HG03045 (cell line): ENCODE measurements at regions not wholly inside any gene's neighbourhood (a gene's known extent, or its start where the extent isn't known, plus 50 kb on each side); places are given as distances from the start of the nearest gene placed in this dataset.
"Not testable (repeated sequence)": the region's sequence is repeated elsewhere in the genome, so short reads cannot be mapped to it uniquely, and the experiment has no call there.

ENCODE experiments used
- ATAC-seq: cut with Tn5 transposase; IDR thresholded peaks from one replicate; pipeline ENCODE4 v1.9.1; 2021; ENCODE audit warnings: mild to moderate bottlenecking, moderate library complexity; ENCODE audit not compliant: unreplicated experiment

DNA sequence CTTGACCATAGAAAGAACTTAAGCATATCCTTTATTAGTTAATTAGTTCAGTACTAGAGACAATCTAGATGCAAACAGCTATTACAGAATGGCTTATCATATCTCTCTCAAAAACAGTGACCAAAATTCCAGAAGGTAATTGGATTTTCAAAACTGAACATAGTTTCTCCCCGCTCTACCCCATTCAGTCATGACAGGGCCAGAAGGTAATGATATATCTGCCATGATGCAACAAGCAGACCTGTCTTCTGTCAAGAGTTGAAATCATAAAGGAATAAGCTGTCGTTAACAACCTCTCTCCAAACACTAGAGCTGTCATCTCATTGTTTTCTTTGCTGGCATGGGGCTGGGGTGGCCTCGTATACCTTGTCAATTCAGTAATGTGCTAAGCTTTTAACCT, 200.5 kb upstream of the POU5F2 start:
- ATAC-seq, result no peak

DNA sequence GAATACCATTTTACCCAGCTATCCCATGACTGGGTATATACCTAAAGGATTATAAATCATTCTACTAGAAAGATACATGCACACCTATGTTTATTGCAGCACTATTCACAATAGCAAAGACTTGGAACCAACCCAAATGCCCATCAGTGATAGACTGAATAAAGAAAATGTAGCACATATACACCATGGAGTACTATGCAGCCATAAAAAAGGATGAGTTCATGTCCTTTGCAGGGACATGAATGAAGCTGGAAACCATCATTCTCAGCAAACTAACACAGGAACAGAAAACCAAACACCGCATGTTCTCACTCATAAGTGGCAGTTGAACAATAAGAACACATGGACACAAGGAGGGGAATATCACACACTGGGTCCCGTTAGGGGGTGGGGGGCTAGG, 191.9 kb upstream of the POU5F2 start:
- not testable (repeated sequence) for ATAC-seq

DNA sequence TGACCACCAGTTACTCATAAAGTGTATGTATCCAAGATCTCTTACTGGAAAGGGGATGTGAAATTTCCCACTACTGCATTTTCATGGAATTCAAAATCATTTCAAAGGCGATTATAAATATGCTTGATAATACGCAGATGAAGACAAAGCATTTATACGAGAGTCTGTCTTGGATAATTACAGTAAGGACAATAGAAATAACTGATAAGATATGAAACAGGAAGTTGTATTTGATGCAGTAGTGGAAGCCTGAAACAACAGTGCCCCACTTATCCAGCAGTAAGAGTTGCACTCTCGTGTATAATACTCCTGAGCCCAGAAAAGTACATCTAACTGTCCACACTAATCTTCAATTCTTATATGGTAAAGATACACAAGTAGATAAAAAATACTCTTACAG, 188.7 kb upstream of the POU5F2 start:
- ATAC-seq, result no peak

DNA sequence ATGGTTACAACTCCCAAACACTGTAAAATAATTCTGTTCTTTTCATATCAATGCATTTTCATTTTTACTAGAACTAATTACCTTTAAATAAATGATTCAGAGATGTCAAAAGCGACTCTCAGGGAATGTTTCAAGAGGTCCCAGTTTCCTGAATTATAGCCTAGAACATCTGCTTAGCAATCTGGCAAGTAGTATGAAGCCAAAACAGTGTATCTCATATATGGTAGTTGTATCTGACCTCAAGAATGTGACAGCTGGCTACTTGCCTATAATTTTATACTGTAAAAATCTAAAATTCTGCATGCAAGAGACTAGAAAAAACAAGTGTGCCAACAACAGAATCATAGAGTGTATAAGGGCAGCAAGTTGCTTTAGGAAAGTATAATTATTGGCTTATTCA, 187.7 kb upstream of the POU5F2 start:
- ATAC-seq, result no peak

DNA sequence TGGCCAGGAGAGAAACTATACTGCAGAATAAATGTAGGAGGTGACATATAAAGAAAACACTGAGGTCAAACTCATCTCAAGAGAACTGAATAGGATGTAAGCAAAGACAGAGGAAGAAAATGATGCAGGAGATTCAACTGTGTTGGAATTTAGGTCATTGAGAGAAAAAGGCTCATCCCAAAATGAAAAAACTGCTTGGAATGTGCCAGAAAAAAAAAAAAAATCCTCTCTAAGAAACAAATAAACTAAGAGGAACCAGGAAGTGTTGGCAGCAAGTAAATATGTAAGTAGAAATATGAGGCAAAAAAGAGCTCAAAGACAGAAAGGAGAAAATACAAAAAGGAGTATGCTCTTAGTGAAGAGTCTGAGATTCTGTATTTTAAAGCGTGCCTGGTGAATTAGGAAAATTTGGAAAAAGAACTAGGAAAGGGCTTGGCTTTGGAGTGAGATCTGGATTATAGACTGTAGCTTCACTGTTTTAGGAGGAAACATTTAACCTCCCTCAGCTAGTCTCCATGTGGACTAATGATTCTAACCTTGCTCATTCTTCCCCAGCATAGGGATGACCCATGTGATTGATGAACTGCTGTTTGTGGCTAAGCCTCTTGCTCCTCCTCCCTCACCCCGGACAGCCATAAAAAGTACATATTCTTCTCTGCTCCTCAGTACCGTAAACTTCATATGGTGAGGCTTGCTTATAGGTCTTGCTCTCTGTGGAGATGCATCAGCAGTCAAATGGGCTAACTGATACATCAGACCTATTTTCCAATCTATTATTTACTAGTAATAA, 185.6 kb upstream of the POU5F2 start:
- no peak for ATAC-seq

DNA sequence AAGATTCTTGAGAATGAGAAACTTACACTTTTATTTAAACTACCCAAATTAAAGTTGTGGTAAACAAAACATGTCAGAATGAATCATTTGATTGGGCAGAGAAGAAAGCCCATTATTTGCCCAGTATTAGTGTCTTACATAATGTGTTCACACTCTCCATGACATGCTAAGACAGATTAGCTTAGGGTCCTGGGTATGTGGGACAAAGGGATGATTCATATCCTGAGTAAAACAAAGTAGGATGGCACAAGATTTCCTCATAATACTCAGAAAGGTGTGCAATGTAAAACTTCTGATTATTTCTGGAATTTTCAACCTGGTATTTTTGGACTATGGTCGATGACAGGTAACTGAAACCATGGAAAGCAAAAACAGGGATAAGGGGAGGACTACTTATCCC, 183.9 kb upstream of the POU5F2 start:
- ATAC-seq, result no peak

DNA sequence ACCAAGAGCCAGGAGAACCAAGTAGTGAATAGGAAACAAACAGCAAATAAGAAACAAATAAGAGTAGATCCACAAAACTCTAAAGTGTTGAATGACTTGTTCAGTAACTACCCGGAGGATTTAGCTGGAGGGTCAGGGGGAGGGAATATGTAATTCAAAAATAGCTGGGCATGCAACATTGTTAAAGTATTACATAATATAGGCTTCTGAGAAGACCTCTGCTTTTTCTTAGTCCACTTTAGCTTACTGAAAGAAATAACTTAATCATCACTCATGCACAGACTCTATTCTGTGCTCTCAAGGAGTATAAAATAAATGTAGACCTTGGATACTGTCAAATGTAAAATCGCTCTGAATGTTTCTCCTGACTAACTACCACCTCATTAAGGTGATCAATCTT, 183.2 kb upstream of the POU5F2 start:
- ATAC-seq, result no peak

DNA sequence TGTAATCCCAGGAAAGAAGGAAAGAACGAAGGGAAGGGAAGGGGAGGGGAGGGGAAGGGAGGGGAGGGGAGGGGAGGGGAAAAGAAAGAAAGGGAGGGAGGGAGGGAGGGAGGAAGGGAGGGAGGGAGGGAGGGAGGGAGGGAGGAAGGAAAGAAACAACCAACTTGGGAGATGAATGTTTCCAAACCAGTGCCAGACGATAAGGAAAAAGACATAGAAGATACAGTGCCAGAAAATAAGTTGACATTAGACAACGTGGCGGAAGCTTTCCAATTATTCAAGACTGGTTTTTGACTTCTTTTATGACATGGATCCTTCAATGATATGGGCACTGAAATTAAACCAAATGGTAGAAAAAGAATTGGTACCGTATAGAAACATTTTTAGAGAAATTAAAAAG, 181.2 kb upstream of the POU5F2 start:
- no peak for ATAC-seq

DNA sequence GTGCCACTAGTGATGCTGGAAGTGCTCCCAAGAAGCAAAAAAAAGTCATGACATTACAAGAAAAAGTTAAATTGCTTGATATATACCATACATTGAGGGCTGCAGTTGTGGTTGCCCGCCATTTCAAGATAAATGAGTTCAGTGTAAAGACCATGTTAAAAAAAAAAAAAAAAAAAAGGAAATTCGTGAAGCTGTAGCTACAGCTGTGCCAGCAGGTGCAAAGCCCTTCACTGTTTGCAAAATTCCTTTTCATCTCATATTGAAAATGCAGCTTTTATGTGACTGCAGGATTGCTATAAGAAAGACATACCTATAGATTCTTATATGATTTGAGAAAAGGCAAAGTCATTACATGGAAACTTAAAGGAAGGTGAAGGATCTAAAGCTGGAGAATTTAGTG, 179.6 kb upstream of the POU5F2 start:
- ATAC-seq, result no peak

DNA sequence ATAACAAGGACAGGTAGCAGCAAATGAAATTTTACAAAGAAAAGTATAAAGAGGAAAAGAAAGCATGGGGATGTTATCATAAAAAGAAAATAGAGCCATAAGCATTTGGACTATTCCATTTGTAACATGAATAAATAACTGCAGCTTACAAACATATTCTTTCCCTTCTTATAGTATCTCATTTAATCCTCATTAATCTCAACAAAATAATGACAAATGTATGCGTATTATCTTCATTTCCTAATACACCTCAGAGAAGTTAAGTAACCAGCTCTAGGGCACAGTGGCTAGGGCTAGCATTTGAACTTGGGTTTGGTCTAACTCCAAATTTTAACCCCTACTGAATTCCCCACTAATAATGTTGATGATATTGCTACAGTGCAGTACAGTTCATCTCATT, 175.5 kb upstream of the POU5F2 start:
- no peak for ATAC-seq

DNA sequence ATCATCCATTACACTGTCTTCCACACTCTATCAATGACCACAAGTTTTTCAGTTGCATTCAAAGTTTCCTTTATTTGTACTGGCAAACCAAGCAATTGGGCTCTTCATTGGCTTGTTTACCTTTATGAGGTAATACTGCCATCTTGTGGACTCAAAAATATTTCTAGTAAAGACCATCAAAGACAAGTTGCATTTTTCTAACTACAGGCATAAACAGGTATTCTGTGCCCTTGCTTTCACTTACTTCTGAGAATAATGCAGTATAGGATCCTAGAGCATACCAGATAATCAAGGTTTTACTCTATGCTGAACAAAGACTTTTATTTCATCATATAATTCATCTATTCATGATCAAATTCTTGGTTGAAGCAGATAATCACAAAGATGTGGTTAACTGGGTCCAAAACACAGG, 173.7 kb upstream of the POU5F2 start:
- no peak for ATAC-seq

DNA sequence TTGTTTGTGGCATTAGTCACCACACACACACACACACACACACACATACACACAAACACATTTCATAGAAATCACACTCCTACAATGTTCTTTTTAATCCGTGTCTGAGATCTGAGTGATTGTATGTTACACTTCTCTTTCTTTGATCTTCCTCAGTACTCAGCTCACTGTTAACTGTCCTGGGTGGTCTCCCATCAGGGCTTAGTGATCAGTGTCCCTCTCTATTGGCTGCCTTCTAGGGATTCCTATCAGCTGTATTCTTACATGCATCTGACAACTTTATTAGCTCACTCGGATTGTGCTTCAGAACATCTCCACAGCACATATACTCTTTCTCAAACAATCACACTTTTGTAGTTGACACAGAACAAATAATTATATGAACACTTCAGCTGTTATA, 170.2 kb upstream of the POU5F2 start:
- no peak for ATAC-seq

DNA sequence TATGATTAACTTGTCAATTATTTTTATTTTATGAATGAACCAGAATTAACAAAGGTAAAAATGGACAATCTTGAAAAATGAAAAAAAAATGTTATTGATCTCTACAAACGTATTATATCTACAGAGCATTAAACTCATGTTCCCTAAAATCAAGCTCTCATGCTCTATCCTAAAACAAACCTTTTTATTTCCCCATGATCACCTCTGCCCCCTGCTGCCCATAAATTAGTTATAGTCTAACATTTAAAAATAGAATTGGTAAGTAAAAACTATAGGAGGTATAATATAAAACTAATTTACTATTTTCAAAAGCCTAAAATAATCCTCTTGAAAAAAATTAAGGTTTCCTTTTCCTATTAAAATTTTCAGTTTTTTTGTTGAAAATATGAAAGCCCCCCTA, 168.0 kb upstream of the POU5F2 start:
- ATAC-seq, result no peak

DNA sequence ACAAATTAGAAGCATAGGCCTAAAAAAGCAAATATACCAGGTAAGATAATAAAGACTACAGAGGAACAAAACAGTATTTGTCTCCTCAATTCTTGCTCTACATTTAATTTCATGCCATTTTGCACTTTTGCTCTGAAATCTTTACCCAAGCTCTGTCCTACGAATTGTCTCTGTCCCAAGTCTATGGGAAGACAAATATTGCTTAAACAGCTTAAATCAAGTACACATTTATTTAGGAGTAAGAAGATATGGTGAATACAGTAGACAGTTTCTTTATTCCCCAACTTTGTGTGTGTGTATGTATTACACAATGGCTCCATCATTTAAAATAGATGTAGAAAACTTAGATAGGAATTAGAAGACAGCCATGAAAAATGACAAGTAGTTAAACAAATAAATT, 163.5 kb upstream of the POU5F2 start:
- ATAC-seq, result no peak

DNA sequence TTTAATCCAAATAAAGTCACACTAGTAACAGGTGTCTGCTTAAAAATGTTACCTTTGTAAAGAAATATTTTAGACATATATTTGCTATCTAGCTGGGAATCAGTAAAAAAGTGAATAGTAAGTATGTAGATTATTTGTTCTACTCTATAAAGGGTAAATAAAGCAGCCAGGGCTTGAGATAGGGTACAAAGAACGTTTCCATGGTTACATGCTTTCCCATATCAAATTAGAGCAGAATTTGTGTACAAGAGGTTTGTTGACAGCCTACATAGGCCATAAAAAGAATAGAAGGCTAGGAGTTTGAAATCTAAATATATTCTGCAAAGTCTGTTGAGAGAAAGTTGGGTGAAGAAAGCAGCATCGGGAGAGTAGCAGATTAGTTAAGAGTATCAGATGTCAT, 160.9 kb upstream of the POU5F2 start:
- no peak for ATAC-seq

DNA sequence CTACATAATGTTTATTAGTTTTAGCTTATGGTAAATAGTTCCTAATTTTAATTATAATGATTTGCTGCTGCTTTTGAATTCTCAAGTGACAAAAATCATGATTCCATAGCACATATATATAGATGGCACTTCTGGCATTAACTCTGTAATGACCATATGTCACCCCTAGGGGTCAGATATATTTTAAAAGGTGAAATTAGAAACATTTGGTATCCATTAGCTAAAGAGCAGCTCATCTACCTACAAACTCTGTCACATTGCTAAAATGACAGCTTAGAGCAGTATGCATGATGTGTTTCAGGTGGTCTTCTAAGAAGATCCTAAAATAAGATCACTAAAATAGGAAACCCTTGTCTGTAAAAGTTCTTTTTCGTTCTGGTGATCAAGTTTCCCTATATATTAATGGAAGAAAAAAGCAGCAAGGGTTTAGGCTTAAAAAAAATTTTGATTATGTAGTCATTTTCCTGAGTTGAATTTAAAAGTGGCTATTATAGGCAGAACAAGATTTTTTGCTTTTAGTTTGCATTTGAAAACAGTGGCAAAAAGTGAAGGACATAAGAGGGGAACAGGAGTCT, 157.7 kb upstream of the POU5F2 start:
- no peak for ATAC-seq

DNA sequence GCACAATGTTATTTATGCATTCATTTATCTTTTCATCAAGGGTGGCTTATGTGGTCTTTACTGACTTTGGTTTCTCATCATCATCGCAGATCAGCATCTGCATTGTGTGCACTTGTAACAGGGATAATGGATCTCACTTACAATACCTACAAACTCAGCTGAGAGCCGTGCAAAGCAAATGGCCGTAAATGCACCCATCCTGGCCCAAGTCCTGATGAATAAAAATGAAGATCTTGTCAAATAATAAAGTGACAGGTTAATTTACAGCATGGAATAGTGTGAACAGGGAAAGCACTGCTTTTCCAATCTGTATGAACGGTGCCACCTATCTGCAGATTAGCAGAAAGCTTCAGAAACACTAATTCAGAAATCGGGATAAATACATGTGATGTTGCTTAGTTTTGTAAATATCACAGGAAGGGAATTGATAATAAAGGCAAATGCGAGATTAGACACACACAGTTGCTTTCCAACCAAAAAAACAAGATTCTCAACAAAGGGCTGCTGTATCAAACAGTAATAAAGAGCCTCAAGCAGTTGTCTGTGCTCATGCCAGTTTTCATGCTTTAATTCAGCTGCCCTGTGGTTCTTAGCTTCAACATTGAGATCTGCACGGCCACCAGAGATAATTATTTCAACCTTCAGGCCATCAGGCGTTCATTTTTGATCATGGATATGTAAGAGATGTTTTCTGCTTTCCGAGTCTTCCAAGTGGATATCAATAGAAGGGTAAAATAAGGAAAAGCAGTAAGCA, 153.4 kb upstream of the POU5F2 start:
- ATAC-seq, result no peak

DNA sequence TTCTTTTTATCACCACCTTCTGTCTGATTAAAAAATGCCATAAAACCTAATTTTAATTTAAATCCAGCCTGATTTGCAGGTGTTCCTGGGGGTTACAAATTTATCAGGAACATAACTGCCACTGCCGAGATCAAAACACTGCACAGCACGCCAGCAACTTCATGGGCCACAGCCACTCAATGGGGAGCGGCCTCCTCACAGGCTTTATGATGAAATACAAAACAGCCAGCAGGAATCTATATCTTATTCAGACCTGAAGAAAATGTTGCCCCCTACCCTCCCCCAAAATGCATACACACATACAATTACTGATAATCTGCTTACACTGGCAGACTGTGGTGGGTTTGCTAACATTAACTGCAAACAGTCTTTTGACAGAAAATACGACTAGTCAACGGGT, 151.7 kb upstream of the POU5F2 start:
- no peak for ATAC-seq

DNA sequence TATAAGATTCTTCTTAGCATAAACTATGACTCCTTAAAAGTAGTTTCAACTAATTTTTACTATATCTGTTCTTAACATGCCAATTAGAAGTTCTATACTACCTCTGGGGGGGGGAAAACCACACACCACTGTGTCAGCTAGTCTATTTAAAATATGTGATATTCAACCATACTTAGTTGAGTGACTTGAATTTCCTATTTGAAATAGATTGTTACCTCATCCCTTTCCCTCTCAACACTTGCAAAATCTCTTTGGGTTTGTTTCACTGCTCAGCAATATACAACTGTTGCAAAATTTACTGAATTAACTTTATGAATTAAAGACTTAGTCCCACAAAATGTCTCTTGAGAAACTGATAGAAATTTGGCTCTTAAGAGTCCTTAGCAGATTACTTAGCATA, 151.1 kb upstream of the POU5F2 start:
- ATAC-seq, result no peak

DNA sequence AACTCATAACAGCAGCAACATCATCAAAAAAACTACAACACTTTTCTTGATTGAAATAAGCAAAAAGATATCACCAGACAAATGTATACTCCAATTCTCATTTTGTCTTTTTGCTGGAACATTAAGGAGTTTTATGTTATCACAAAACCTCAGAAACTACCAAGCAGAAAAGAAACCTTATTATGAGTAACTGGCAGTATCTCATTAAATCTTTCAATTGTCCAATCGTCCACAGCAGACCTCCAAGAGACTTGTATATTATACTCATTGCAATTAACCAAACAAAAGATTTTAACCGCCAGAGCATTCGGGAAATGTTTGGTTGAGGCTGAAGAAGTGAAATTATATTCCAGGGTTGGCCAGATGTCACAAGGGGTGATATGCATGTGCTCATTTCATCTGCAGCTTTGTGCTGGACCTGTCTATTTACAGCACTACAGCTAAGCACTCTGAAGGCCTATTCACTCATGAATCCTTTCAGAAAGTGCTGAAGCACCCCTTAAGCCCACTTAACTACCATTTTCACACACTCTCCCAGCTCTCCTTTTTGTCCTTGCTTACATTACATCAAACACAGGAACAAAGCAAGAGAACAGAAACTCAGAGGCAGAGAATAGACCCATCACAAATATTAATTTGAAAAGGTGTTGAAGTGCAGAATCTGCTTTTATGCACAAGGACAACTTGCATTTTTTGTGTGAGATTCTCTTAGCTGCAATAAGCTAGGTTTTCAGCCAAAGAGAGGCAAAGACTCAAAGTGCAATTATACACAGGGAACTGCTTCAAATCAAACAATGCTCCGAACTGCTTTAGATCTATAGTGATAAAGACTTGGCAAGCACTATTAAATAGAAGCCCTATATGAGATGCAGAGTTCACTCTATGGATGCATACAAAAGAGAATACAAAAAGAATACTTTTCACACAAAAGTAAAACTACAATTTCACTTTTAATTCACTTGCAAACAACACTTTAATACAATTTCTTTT, 150.4 kb upstream of the POU5F2 start:
- ATAC-seq, result no peak

DNA sequence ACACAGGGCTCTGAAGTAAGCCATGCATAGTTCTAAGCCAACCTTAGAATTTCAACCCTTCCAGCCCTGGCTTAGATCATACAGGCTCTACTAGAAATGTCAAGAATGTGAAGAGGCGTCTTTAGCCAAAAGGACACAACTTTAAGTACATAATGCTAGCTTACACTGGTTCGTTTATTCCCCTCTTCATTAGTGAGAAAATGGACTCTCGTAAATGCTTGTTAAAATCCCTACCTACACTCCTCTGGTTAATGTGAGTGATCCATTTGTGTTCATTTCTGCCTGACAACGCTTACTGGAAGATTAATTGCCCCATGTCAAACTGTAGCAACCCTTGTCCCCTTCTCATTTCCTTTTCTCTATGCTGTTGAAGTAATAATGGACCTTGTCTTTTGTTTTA, 149.3 kb upstream of the POU5F2 start:
- no peak for ATAC-seq
